Fibroblast of pulmonary artery (primary cell): ENCODE measurements at regions not wholly inside any gene's neighbourhood (a gene's known extent, or its start where the extent isn't known, plus 50 kb on each side); places are given as distances from the start of the nearest gene placed in this dataset.
A peak's percentile ranks its signal among the peaks of the same experiment; 100 is the strongest.

Source experiments
- DNase-seq: peaks from one replicate; pipeline ENCODE4 v3.0.0-alpha.2; 2010; ENCODE audit warnings: low read depth
- H3K4me3 ChIP-seq: replicated peaks from 2 replicates; pipeline ENCODE4 v1.5.1; 2011; ENCODE audit warnings: low read depth, mild to moderate bottlenecking, control low read depth, low read length, moderate library complexity
- CTCF ChIP-seq: IDR thresholded peaks from 2 replicates; pipeline ENCODE4 v1.5.1; 2011; ENCODE audit warnings: mild to moderate bottlenecking, control low read depth, low read length, inconsistent platforms; ENCODE audit errors: missing control alignments

GRCh38 chr13:31663880-31664585 is 75.3 kb upstream of the RXFP2 start:
- no peak overlapping the region for H3K4me3 ChIP-seq
- TF ChIP-seq CTCF: no peak
- no peak for DNase-seq

GRCh38 chr13:31670831-31671617 is 68.3 kb upstream of the RXFP2 start:
- no peak overlapping the region for H3K4me3 ChIP-seq
- DNase-seq: peak; percentile 28
- TF ChIP-seq CTCF: no peak

- H3K4me3 ChIP-seq: no peak overlapping the region
- no peak for TF ChIP-seq CTCF
- DNase-seq: peak; percentile 47
Measured at GRCh38 chr13:31674051-31674450, 65.3 kb upstream of the RXFP2 start.

GRCh38 chr13:31675440-31675953 is 63.8 kb upstream of the RXFP2 start:
- DNase-seq: peak; percentile 42
- no peak for TF ChIP-seq CTCF
- H3K4me3 ChIP-seq: no peak overlapping the region

- TF ChIP-seq CTCF: no peak
- no peak overlapping the region for H3K4me3 ChIP-seq
- no peak for DNase-seq
Measured at GRCh38 chr13:31681133-31681532, 58.2 kb upstream of the RXFP2 start.

GRCh38 chr13:31684466-31684865 is 54.9 kb upstream of the RXFP2 start:
- DNase-seq: no peak
- no peak overlapping the region for H3K4me3 ChIP-seq
- no peak for TF ChIP-seq CTCF
